CD14-positive monocyte (primary cell): ENCODE measurements at regions not wholly inside any gene's neighbourhood (a gene's known extent, or its start where the extent isn't known, plus 50 kb on each side); places are given as distances from the start of the nearest gene placed in this dataset.
A peak's percentile ranks its signal among the peaks of the same experiment; 100 is the strongest.

Source experiments
- DNase-seq, 3 donors: peaks; one replicate each; pipeline ENCODE4 v3.0.0-alpha.2; 2011 to 2022
- H2AFZ ChIP-seq: 2 replicates; pipeline ENCODE4 v1.6.0; 2012; ENCODE audit warnings: mild to moderate bottlenecking, low read depth, low read length, inconsistent platforms; ENCODE audit not compliant: insufficient read depth, poor library complexity, severe bottlenecking
- H3K27ac ChIP-seq, 2 donors: 1 replicate in 1 of 2; 2 replicates in 1 of 2; pipeline ENCODE4 v1.5.1; 2012 to 2013; ENCODE audit warnings: low read length in 2 of 2, control low read depth in 1 of 2, inconsistent platforms in 1 of 2, low read depth in 1 of 2, mild to moderate bottlenecking in 1 of 2
- H3K27me3 ChIP-seq, 2 donors: one replicate each; pipeline versions ENCODE4 v1.6.0 to v1.6.1; 2011 to 2013; ENCODE audit warnings: low read length in 2 of 2; ENCODE audit not compliant: control insufficient read depth in 2 of 2, insufficient read depth in 2 of 2
- H3K36me3 ChIP-seq, 2 donors: replicated peaks in 1 of 2; 1 replicate in 1 of 2; 2 replicates in 1 of 2; pipeline versions ENCODE4 v1.5.1 to v1.6.1; 2012 to 2013; ENCODE audit warnings: low read length in 2 of 2, control low read depth in 1 of 2, inconsistent platforms in 1 of 2, mild to moderate bottlenecking in 1 of 2; ENCODE audit not compliant: insufficient read depth in 2 of 2, control insufficient read depth in 1 of 2
- H3K4me1 ChIP-seq, 2 donors: 1 replicate in 1 of 2; 2 replicates in 1 of 2; pipeline versions ENCODE4 v1.5.1 to v1.6.1; 2012 to 2013; ENCODE audit warnings: low read length in 2 of 2, control low read depth in 1 of 2, inconsistent platforms in 1 of 2, mild to moderate bottlenecking in 1 of 2, moderate library complexity in 1 of 2; ENCODE audit not compliant: insufficient read depth in 2 of 2, control insufficient read depth in 1 of 2
- H3K4me2 ChIP-seq: replicated peaks from 2 replicates; pipeline ENCODE3; 2012; ENCODE audit warnings: low read length, moderate library complexity, mild to moderate bottlenecking; ENCODE audit not compliant: poor library complexity, severe bottlenecking; ENCODE audit errors: extremely low read depth
- H3K4me3 ChIP-seq, 3 experiments: fragments of 200-600 bp in 1 of 3; sonication (generic) in 1 of 3; replicated peaks in 1 of 3; 1 replicate in 2 of 3; 2 replicates in 1 of 3; pipeline ENCODE4 v1.5.1; 2011 to 2013; ENCODE audit warnings: low read length in 3 of 3, mild to moderate bottlenecking in 3 of 3, control low read depth in 2 of 3, low read depth in 2 of 3, inconsistent platforms in 1 of 3, moderate library complexity in 1 of 3
- H3K79me2 ChIP-seq: 2 replicates; pipeline ENCODE4 v1.6.0; 2012; ENCODE audit warnings: mild to moderate bottlenecking, control low read depth, inconsistent platforms, low read length, moderate library complexity; ENCODE audit not compliant: insufficient read depth
- H3K9ac ChIP-seq: 2 replicates; pipeline ENCODE4 v1.6.0; 2017; ENCODE audit warnings: low read length, mild to moderate bottlenecking; ENCODE audit not compliant: insufficient read depth, poor library complexity, severe bottlenecking
- H3K9me3 ChIP-seq, 2 donors: replicated peaks in 1 of 2; 1 replicate in 1 of 2; 2 replicates in 1 of 2; pipeline versions ENCODE4 v1.5.1 to v1.6.1; 2012 to 2013; ENCODE audit warnings: low read length in 2 of 2, control low read depth in 1 of 2; ENCODE audit not compliant: control insufficient read depth in 1 of 2, insufficient read depth in 1 of 2
- H4K20me1 ChIP-seq: 2 replicates; pipeline ENCODE4 v1.6.0; 2012; ENCODE audit warnings: mild to moderate bottlenecking, low read length, control low read depth, moderate library complexity; ENCODE audit not compliant: insufficient read depth
- H3K27ac Mint-ChIP-seq, 7 donors: one replicate each; pipeline ENCODE4 v1.8.0; 2020; ENCODE audit warnings: mild to moderate bottlenecking in 7 of 7, mixed read lengths in 7 of 7, moderate library complexity in 6 of 7, inconsistent platforms in 2 of 7
- H3K27me3 Mint-ChIP-seq, 3 donors: one replicate each; pipeline ENCODE4 v1.8.0; 2021 to 2022; ENCODE audit warnings: low read depth in 3 of 3, mild to moderate bottlenecking in 3 of 3, mixed read lengths in 3 of 3, moderate library complexity in 3 of 3, inconsistent platforms in 1 of 3
- H3K36me3 Mint-ChIP-seq, 2 donors: one replicate each; pipeline ENCODE4 v1.8.0; 2020; ENCODE audit warnings: mixed read lengths in 2 of 2, inconsistent platforms in 1 of 2, mild to moderate bottlenecking in 1 of 2
- H3K4me1 Mint-ChIP-seq: one replicate; pipeline ENCODE4 v1.8.0; 2020; ENCODE audit warnings: mild to moderate bottlenecking, mixed read lengths
- H3K4me3 Mint-ChIP-seq, 2 donors: one replicate each; pipeline ENCODE4 v1.8.0; 2020; ENCODE audit warnings: mild to moderate bottlenecking in 2 of 2, mixed read lengths in 2 of 2, moderate library complexity in 1 of 2
- H3K9me3 Mint-ChIP-seq, 7 donors: one replicate each; pipeline ENCODE4 v1.8.0; 2020 to 2022; ENCODE audit warnings: mixed read lengths in 7 of 7, mild to moderate bottlenecking in 6 of 7, moderate library complexity in 6 of 7, inconsistent platforms in 2 of 7
- WGBS: methylation state at CpG from one replicate; pipeline ENCODE4 v1.1.5; 2013; ENCODE audit warnings: missing lambda C conversion rate; ENCODE audit not compliant: insufficient coverage; 5-methylcytosine and 5-hydroxymethylcytosine counted together
- intact Hi-C, 2 donors: fragments of 100-400 bp; cut with micrococcal nuclease; formaldehyde crosslinking; loops; one replicate each; pipeline versions ENCODE4 v1.15.0 to v1.15.1; 2023
- TF ChIP-seq, protein P1 (sequence below): fragments of 200-600 bp; IDR thresholded peaks from one replicate; pipeline ENCODE4 v1.8.0; 2022; ENCODE audit warnings: antibody characterized with exemption, mild to moderate bottlenecking

DNA sequence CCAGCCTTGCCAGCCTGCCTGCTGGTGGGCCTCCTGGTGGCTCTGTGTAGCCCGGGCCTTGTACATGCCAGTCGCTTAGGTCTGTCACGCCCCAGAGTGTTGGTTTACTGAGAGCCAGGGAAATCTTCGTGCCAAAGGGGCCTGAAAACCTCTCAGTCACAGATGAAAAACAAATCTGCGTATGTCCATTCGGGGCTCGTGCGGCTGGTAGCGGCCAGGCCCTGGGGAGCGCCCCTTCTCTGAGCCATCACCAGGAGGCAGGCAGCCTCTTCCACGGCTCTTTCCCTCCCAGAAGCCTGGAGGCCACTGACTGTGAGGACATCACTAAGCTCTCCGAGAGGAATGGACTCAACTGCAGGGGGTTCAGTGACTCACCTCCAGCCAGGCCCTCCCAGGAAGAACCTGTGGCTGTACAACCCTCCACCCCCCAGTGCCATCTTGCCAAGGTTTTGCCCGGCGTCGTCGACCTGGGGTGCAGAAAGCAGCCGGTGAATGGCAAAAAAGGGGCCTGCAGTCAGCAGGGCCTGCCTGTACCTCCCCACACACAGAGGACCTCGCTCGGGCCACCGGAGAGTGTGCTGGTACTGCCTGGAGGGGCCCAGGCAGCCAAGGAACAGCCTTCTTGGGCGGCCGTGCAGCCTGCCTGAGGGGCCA, 162.2 kb downstream of the BCOR start:
- H3K27me3 Mint-ChIP-seq: peaks cover 0 to 8% (median 2%) of the 10 kb centered on the region in 3 donors
- peak overlapping the region in 1 of 7 donors; percentile 68 for H3K27ac Mint-ChIP-seq
- Histone ChIP-seq H3K9me3 (no peaks in the 10 kb centered on the region), H3K4me3 (no peak overlapping the region), H4K20me1 (no peaks in the 10 kb centered on the region), H3K4me1 (peaks cover 23 to 24% of the 10 kb centered on the region in 2 donors), H3K79me2 (no peaks in the 10 kb centered on the region), H3K36me3 (no peaks in the 10 kb centered on the region), H3K27me3 (no peaks in the 10 kb centered on the region), H3K27ac (peak overlapping the region in 1 of 2 donors; percentile 32), H2AFZ (peak overlapping the region; percentile 54), H3K9ac (no peak overlapping the region), H3K4me2 (peak overlapping the region; percentile 65)
- 33% methylated on average over 2 of the region's 22 CpGs for WGBS
- H3K4me3 Mint-ChIP-seq: peak overlapping the region in 1 of 2 donors; percentile 73
- TF ChIP-seq, protein P1, sequence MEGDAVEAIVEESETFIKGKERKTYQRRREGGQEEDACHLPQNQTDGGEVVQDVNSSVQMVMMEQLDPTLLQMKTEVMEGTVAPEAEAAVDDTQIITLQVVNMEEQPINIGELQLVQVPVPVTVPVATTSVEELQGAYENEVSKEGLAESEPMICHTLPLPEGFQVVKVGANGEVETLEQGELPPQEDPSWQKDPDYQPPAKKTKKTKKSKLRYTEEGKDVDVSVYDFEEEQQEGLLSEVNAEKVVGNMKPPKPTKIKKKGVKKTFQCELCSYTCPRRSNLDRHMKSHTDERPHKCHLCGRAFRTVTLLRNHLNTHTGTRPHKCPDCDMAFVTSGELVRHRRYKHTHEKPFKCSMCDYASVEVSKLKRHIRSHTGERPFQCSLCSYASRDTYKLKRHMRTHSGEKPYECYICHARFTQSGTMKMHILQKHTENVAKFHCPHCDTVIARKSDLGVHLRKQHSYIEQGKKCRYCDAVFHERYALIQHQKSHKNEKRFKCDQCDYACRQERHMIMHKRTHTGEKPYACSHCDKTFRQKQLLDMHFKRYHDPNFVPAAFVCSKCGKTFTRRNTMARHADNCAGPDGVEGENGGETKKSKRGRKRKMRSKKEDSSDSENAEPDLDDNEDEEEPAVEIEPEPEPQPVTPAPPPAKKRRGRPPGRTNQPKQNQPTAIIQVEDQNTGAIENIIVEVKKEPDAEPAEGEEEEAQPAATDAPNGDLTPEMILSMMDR: no peak
- peaks cover 25% of the 10 kb centered on the region for H3K4me1 Mint-ChIP-seq
- intact Hi-C loops: no loop called here
- H3K36me3 Mint-ChIP-seq: no peaks in the 10 kb centered on the region
- no peaks in the 10 kb centered on the region for H3K9me3 Mint-ChIP-seq
- DNase-seq: no peak

DNA sequence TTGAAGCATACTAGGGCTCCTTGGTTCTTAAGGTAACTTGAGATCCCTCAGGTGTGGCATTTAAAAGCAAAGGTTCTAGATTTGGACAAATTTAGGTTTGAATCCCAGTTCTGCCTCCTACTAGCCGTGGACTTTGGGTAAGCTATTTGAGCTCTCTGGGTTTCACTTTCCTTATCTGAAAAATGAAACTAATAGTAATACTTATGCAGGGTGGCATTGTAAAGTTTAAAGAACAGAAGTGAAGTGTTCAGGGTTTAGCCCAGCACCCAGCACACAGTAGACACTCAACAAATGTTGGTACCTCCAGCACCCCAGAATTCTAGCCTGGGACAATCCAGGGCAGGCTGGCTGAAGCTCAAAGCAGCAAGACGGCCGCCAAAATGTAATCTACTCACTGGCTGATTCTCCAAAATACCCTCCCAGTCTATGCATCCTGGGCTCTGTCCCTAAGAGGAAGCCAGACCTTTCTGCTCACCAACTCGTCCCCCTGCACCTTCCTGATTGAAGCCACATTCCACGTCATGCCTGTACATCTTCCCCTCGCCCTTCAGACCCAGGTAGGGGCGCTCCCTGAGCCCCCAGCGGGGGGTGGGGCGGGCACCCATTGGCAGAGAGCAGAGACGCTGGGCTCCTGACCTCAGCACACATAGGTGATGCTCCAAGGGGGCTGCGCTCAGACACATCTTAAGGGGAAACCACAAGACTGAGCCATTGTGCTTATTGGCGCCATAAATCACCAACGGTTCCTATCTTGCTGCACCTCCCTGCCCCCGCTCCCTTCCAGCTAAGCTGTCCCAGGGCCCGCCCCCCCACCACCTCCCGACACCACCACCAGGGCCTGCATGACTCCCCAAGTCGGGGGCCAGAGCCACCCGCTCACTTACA, 160.6 kb downstream of the BCOR start:
- Histone ChIP-seq H2AFZ (peak overlapping the region; percentile 54), H4K20me1 (no peaks in the 10 kb centered on the region), H3K4me3 (peak overlapping the region; percentile 6 to 52 (median 17)), H3K27me3 (no peaks in the 10 kb centered on the region), H3K9ac (peak overlapping the region; percentile 1), H3K79me2 (no peaks in the 10 kb centered on the region), H3K4me2 (peak overlapping the region; percentile 65), H3K27ac (peak overlapping the region in 1 of 2 donors; percentile 32), H3K36me3 (no peaks in the 10 kb centered on the region), H3K4me1 (peaks cover 23 to 24% of the 10 kb centered on the region in 2 donors), H3K9me3 (no peaks in the 10 kb centered on the region)
- DNase-seq: peak in 1 of 3 donors; percentile 4
- no peaks in the 10 kb centered on the region for H3K36me3 Mint-ChIP-seq
- intact Hi-C loops: no loop called here
- WGBS: 33% methylated on average over 4 of the region's 18 CpGs
- peak overlapping the region in 5 of 7 donors; percentile 13 to 82 (median 68) for H3K27ac Mint-ChIP-seq
- H3K27me3 Mint-ChIP-seq: peaks cover 0 to 9% (median 2%) of the 10 kb centered on the region in 3 donors
- peaks cover 25% of the 10 kb centered on the region for H3K4me1 Mint-ChIP-seq
- TF ChIP-seq, protein P1: no peak
- H3K9me3 Mint-ChIP-seq: no peaks in the 10 kb centered on the region
- peak overlapping the region; percentile 73 to 80 for H3K4me3 Mint-ChIP-seq
